Suprapubic skin (tissue), 3 donors: ENCODE measurements at regions not wholly inside any gene's neighbourhood (a gene's known extent, or its start where the extent isn't known, plus 50 kb on each side); places are given as distances from the start of the nearest gene placed in this dataset.

ENCODE experiments used
- POLR2AphosphoS5 ChIP-seq, 3 donors: sonication (generic); formaldehyde crosslinking; IDR thresholded peaks; one replicate each; pipeline ENCODE4 v1.6.1; 2017; ENCODE audit warnings: antibody characterized with exemption in 3 of 3
- TF ChIP-seq, protein P1 (sequence below), 2 donors: fragments of 200-600 bp in 1 of 2; fragments of 450-650 bp in 1 of 2; sonication (generic) in 1 of 2; IDR thresholded peaks; one replicate each; pipeline ENCODE4 v1.5.1; 2016 to 2019; ENCODE audit warnings: antibody characterized with exemption in 2 of 2, mild to moderate bottlenecking in 1 of 2, moderate library complexity in 1 of 2

DNA sequence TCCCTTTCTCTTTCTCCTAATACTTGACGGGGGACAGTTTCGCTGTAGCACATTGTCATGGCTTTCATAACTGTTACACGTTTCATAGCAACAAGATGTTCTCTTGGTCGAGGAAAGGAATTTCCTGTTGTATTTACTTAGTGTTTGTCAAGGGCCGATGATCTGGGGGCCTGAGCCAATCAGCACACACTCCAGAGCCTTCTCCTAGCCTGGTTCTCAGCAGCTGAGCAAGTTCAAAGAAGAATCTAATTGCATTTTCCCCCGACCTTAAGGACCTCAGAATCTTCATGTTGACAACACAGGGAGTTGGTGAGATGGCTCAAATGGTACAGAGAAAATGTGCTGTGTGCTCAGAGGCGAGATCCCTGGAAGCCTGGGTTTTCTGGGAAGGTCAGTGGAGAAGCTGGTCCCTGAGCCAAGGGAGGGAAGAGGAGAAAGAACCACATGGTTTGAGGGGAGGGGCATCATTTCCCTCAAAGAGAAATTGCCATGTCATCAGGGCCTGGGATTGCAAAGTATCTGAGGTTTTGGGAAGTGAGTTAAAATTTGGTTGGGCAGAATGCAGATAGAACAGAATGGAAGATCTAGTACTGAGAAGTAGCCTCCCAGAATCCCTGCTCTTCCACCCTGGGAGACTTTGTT is 76.9 kb upstream of the AGAP1 start:
- TF ChIP-seq, protein P1, sequence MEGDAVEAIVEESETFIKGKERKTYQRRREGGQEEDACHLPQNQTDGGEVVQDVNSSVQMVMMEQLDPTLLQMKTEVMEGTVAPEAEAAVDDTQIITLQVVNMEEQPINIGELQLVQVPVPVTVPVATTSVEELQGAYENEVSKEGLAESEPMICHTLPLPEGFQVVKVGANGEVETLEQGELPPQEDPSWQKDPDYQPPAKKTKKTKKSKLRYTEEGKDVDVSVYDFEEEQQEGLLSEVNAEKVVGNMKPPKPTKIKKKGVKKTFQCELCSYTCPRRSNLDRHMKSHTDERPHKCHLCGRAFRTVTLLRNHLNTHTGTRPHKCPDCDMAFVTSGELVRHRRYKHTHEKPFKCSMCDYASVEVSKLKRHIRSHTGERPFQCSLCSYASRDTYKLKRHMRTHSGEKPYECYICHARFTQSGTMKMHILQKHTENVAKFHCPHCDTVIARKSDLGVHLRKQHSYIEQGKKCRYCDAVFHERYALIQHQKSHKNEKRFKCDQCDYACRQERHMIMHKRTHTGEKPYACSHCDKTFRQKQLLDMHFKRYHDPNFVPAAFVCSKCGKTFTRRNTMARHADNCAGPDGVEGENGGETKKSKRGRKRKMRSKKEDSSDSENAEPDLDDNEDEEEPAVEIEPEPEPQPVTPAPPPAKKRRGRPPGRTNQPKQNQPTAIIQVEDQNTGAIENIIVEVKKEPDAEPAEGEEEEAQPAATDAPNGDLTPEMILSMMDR (IDR thresholded peaks at IDR 0.05) = no peak
- no peak for TF ChIP-seq POLR2AphosphoS5 (IDR thresholded peaks at IDR 0.05)
